ENCODE measurements at regions not wholly inside any gene's neighbourhood (a gene's known extent, or its start where the extent isn't known, plus 50 kb on each side); places are given as distances from the start of the nearest gene placed in this dataset.

DNA sequence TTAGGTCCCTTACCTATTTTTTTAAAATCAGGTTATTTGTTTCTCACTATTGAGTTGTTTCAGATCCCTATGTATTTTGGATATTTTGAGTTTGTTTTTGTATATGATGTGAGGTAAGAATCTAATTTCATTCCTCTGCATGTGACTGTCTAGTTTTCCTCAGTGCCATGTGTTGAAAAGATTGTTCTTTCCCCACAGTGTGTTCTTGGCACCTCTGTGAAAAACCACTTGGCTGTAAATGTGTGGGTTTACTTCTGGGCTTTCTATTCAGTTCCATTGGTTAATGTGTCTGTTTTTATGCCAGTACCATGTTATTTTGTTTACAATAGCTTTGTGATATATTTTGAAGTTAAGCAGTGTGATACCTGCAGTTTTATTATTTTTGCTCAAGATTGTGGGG, 1516.4 kb downstream of the AACS start:
- TF ChIP-seq, protein P1, sequence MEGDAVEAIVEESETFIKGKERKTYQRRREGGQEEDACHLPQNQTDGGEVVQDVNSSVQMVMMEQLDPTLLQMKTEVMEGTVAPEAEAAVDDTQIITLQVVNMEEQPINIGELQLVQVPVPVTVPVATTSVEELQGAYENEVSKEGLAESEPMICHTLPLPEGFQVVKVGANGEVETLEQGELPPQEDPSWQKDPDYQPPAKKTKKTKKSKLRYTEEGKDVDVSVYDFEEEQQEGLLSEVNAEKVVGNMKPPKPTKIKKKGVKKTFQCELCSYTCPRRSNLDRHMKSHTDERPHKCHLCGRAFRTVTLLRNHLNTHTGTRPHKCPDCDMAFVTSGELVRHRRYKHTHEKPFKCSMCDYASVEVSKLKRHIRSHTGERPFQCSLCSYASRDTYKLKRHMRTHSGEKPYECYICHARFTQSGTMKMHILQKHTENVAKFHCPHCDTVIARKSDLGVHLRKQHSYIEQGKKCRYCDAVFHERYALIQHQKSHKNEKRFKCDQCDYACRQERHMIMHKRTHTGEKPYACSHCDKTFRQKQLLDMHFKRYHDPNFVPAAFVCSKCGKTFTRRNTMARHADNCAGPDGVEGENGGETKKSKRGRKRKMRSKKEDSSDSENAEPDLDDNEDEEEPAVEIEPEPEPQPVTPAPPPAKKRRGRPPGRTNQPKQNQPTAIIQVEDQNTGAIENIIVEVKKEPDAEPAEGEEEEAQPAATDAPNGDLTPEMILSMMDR (IDR thresholded peaks at IDR 0.05; ENCODE audit: extremely low read depth, insufficient read depth, missing control alignments) = no peak
- DNase-seq (ENCODE audit: low spot score) = no peak
- in situ Hi-C loops (cut with MboI; ENCODE audit: low pct_unique_long_range_greater_than_20kb, low sequenced_read_pairs, unreplicated experiment) = no loop called here

DNA sequence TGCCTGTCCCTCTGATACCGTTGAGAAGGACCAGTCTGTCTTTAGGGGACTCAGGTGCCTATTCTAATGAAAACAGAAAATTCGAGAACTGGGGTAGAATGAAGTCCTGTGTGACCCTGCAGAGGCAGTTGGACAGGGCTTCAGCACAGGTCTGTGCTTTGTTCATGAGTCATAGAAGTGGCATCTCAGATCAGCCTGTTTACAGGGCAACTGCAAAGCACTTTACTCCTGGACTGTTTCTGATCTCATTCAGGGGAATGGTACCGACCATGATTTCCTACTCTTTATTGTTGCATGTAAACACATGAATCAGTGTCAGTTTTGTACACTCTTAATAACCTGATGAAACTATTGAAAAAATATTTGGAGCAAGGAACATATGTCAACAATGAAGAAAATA, 1517.0 kb downstream of the AACS start:
- DNase-seq (ENCODE audit: low spot score) = no peak
- in situ Hi-C loops (cut with MboI; ENCODE audit: low pct_unique_long_range_greater_than_20kb, low sequenced_read_pairs, unreplicated experiment) = no loop called here
- TF ChIP-seq, protein P1 (IDR thresholded peaks at IDR 0.05; ENCODE audit: extremely low read depth, insufficient read depth, missing control alignments) = no peak

DNA sequence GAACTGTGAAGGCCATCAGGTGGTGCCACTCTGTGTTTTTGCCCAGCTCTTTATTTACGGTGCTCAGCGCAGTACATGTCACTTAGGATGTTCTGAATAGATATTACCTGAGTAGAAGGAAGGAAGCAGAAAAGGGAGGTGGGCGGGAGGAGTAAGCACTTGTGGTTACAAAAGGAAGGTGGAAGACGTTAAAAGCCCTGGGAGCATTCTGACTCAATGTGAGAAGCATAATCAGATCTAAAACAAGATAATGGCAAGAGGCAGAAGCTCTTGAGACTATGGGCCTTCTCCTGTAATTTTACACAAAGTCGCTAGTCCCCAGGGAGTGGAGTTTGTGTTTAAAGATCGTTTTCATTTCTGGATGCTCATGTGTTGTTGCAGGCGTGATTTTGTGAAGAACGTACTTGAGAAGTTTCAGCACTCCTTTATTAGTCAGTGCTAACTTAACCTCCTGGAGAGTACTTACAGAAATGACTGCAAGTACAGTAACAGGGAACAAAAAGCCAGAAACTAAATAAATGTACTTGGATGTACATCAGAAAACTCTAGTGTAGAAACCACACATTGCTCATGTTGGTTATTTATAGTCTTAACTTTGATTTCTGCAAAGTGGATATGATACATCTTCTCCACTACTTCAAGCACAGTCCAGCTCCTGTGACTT, 1523.5 kb downstream of the AACS start:
- DNase-seq (ENCODE audit: low spot score) = no peak
- in situ Hi-C loops (cut with MboI; ENCODE audit: low pct_unique_long_range_greater_than_20kb, low sequenced_read_pairs, unreplicated experiment) = no loop called here
- TF ChIP-seq, protein P1 (IDR thresholded peaks at IDR 0.05; ENCODE audit: extremely low read depth, insufficient read depth, missing control alignments) = no peak

DNA sequence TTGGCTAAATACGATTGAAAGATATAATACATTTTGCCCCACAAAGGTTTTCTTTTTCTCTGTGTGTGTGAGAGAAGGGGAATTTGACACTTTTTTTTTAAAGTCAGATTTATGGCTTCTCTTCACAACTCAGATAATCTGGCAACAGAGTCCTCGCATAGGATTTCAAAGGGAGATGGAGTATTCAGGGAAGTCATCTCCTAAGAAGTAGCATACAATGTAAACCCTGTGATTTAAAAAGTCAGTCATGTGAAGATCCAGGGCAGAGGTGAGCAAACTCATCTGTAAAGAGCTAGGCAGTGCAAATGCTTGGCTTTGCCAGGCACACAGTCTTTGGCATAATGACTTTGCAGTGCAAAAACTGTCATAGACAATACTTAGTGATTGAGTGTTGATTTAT, 1526.3 kb downstream of the AACS start:
- TF ChIP-seq, protein P1 (IDR thresholded peaks at IDR 0.05; ENCODE audit: extremely low read depth, insufficient read depth, missing control alignments) = no peak
- no peak for DNase-seq (ENCODE audit: low spot score)
- in situ Hi-C loops (cut with MboI; ENCODE audit: low pct_unique_long_range_greater_than_20kb, low sequenced_read_pairs, unreplicated experiment) = no loop called here

DNA sequence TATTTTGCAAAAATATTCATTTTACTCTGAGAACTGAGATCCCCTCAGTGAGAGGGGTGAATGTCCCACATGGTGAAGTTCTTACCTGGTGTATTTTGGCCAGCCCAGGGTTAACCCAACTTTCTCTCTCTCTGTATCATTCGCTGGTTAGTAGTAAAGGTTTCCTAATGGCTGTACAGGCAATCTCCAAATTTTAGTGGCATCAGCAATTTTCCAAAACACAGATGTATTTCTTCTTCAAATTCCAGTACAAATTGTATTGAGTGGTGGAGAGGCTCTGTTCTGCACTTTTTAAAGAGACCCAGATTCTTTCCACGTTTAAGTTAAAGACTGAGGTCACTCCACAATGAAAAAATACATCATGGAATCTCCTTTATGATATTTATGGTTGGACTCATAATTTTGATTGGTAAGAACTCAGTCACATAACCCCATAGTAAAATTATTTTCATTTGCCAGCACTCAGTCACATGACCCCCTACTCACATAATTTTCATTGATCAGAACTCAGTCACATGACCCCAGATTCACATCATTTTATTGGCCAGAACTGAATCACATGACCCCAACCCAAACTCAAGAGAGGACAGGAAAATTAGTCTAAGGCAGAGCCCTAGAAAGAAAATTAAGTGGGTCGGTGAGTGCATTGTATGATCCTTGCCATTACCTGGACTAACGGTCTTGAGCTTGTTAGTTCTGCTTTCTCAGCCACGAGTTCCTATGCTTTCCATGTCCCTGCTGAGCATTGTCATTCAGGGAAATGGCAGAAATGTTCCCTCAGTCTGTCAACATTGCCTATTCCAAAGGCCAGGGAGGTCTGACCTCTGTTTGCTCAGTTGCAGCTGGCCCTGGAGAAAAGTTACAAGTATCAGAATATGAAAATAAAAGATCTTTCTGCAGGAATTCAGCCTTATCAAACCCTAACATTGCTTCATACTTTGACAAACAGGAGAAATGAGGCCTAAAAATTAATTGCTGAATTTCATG, 1536.2 kb downstream of the AACS start:
- in situ Hi-C loops (cut with MboI; ENCODE audit: low pct_unique_long_range_greater_than_20kb, low sequenced_read_pairs, unreplicated experiment) = no loop called here
- TF ChIP-seq, protein P1 (IDR thresholded peaks at IDR 0.05; ENCODE audit: extremely low read depth, insufficient read depth, missing control alignments) = no peak
- no peak for DNase-seq (ENCODE audit: low spot score)

DNA sequence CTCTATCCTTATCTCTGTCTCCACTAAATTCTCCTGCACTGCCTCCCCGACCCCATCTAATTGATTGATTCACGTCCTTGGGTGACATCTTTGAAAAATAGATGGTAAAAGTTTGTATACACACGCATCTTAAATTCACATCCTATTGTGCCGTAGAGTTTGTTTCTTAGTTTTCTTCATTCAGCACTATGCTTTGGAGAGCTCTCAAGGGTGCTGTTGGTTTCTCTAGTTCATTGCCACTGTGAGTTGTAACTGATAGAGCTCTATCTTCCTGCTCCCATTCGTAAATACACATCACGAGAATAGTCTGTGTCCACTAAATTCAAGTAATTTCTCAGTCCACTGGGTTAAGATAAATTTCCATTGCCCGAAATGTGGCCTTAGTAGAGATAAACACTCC, 1537.4 kb downstream of the AACS start:
- no peak for DNase-seq (ENCODE audit: low spot score)
- in situ Hi-C loops (cut with MboI; ENCODE audit: low pct_unique_long_range_greater_than_20kb, low sequenced_read_pairs, unreplicated experiment) = no loop called here
- TF ChIP-seq, protein P1 (IDR thresholded peaks at IDR 0.05; ENCODE audit: extremely low read depth, insufficient read depth, missing control alignments) = no peak

Data from GM13977 (cell line).